Smooth muscle cell (in vitro differentiated cells): ENCODE measurements at regions not wholly inside any gene's neighbourhood (a gene's known extent, or its start where the extent isn't known, plus 50 kb on each side); places are given as distances from the start of the nearest gene placed in this dataset.

Experiments used
- DNase-seq: peaks from one replicate; lab custom pipeline; 2025; ENCODE audit not compliant: unreplicated experiment; lab: John Stamatoyannopoulos, UW
- H2AFZ ChIP-seq: fragments of 200-600 bp; sonication (generic); 2 replicates; pipeline ENCODE4 v1.6.0; 2016; ENCODE audit warnings: antibody characterized with exemption, low read depth, mild to moderate bottlenecking
- H3F3A ChIP-seq: fragments of 200-600 bp; sonication (generic); 2 replicates; pipeline ENCODE4 v1.6.0; 2017; ENCODE audit warnings: antibody characterized with exemption, low read depth
- H3K27ac ChIP-seq: fragments of 200-600 bp; sonication (generic); 2 replicates; pipeline ENCODE4 v1.5.1; 2016; ENCODE audit warnings: low read depth, mild to moderate bottlenecking
- H3K27me3 ChIP-seq: fragments of 200-600 bp; sonication (generic); 2 replicates; pipeline ENCODE4 v1.6.1; 2016; ENCODE audit warnings: low read depth, mild to moderate bottlenecking
- H3K36me3 ChIP-seq: fragments of 200-600 bp; sonication (generic); 2 replicates; pipeline ENCODE4 v1.5.1; 2016; ENCODE audit warnings: low read depth
- H3K4me1 ChIP-seq: fragments of 200-600 bp; sonication (generic); 2 replicates; pipeline ENCODE4 v1.5.1; 2016; ENCODE audit warnings: low read depth
- H3K4me2 ChIP-seq: fragments of 200-600 bp; sonication (generic); 2 replicates; pipeline ENCODE4 v1.6.0; 2016; ENCODE audit warnings: mild to moderate bottlenecking
- H3K4me3 ChIP-seq: fragments of 200-600 bp; sonication (generic); 2 replicates; pipeline ENCODE4 v1.5.1; 2016; ENCODE audit warnings: mild to moderate bottlenecking
- H3K79me2 ChIP-seq: fragments of 200-600 bp; sonication (generic); 2 replicates; pipeline ENCODE4 v1.6.0; 2016; ENCODE audit warnings: low read depth, mild to moderate bottlenecking
- H3K9ac ChIP-seq: fragments of 200-600 bp; sonication (generic); 2 replicates; pipeline ENCODE4 v1.6.0; 2016; ENCODE audit warnings: low read depth
- H3K9me3 ChIP-seq: fragments of 200-600 bp; sonication (generic); replicated peaks from 2 replicates; pipeline ENCODE4 v1.5.1; 2016; ENCODE audit warnings: low read depth
- H4K20me1 ChIP-seq: fragments of 200-600 bp; sonication (generic); 2 replicates; pipeline ENCODE4 v1.6.0; 2016; ENCODE audit warnings: low read depth
- CTCF ChIP-seq: fragments of 200-600 bp; sonication (generic); IDR thresholded peaks from 2 replicates; pipeline ENCODE4 v1.5.1; 2017; ENCODE audit warnings: borderline replicate concordance, mild to moderate bottlenecking, antibody characterized with exemption; ENCODE audit not compliant: insufficient read depth, poor library complexity, severe bottlenecking
- WGBS: methylation state at CpG from one replicate; pipeline ENCODE4 v1.1.7; 2016; ENCODE audit warnings: low lambda C conversion rate; 5-methylcytosine and 5-hydroxymethylcytosine counted together

- H3K79me2 ChIP-seq = no peaks in the 10 kb centered on the region
- H3K36me3 ChIP-seq = no peaks in the 10 kb centered on the region
- no peaks in the 10 kb centered on the region for H3K27me3 ChIP-seq
- 69% methylated on average over 4 of the region's 4 CpGs for WGBS
- no peaks in the 10 kb centered on the region for H3F3A ChIP-seq
- no peak overlapping the region for H3K4me2 ChIP-seq
- no peaks in the 10 kb centered on the region for H4K20me1 ChIP-seq
- no peak for DNase-seq
- no peak overlapping the region for H2AFZ ChIP-seq
- no peak overlapping the region for H3K9ac ChIP-seq
- no peak overlapping the region for H3K4me3 ChIP-seq
- no peaks in the 10 kb centered on the region for H3K9me3 ChIP-seq
- no peak for TF ChIP-seq CTCF
- H3K27ac ChIP-seq = no peak overlapping the region
- no peaks in the 10 kb centered on the region for H3K4me1 ChIP-seq
These were observed 813.4 kb upstream of the EPHA6 start for GRCh38 chr3:96000966-96001365.

GRCh38 chr3:96007650-96008195 is 806.7 kb upstream of the EPHA6 start:
- Histone ChIP-seq H3K9me3 (no peaks in the 10 kb centered on the region), H3K27ac (no peak overlapping the region), H3K36me3 (no peaks in the 10 kb centered on the region), H3K4me2 (no peak overlapping the region), H3K9ac (no peak overlapping the region), H3K4me1 (no peaks in the 10 kb centered on the region), H4K20me1 (no peaks in the 10 kb centered on the region), H2AFZ (no peak overlapping the region), H3F3A (no peaks in the 10 kb centered on the region), H3K27me3 (no peaks in the 10 kb centered on the region), H3K4me3 (no peak overlapping the region), H3K79me2 (no peaks in the 10 kb centered on the region)
- DNase-seq = no peak
- no peak for TF ChIP-seq CTCF

- no peak overlapping the region for H3K4me3 ChIP-seq
- no peak overlapping the region for H2AFZ ChIP-seq
- no peaks in the 10 kb centered on the region for H3K79me2 ChIP-seq
- WGBS = 62% methylated on average over 2 of the region's 2 CpGs
- H3K27me3 ChIP-seq = no peaks in the 10 kb centered on the region
- no peak overlapping the region for H3K27ac ChIP-seq
- H3K4me2 ChIP-seq = no peak overlapping the region
- H3K4me1 ChIP-seq = no peaks in the 10 kb centered on the region
- no peak for TF ChIP-seq CTCF
- H3F3A ChIP-seq = no peaks in the 10 kb centered on the region
- H3K36me3 ChIP-seq = no peaks in the 10 kb centered on the region
- H4K20me1 ChIP-seq = no peaks in the 10 kb centered on the region
- no peak for DNase-seq
- no peak overlapping the region for H3K9ac ChIP-seq
- no peaks in the 10 kb centered on the region for H3K9me3 ChIP-seq
These were observed 801.5 kb upstream of the EPHA6 start for GRCh38 chr3:96012939-96013338.

- Histone ChIP-seq H3K27ac (no peak overlapping the region), H3K4me1 (no peaks in the 10 kb centered on the region), H3F3A (no peaks in the 10 kb centered on the region), H4K20me1 (no peaks in the 10 kb centered on the region), H3K4me2 (no peak overlapping the region), H2AFZ (no peak overlapping the region), H3K9ac (no peak overlapping the region), H3K36me3 (no peaks in the 10 kb centered on the region), H3K9me3 (no peaks in the 10 kb centered on the region), H3K79me2 (no peaks in the 10 kb centered on the region), H3K27me3 (no peaks in the 10 kb centered on the region), H3K4me3 (no peak overlapping the region)
- DNase-seq = no peak
- no peak for TF ChIP-seq CTCF
- 91% methylated on average over 3 of the region's 3 CpGs for WGBS
These were observed 796.8 kb upstream of the EPHA6 start for GRCh38 chr3:96017556-96017955.
